K562 (cell line): ENCODE measurements at regions not wholly inside any gene's neighbourhood (a gene's known extent, or its start where the extent isn't known, plus 50 kb on each side); places are given as distances from the start of the nearest gene placed in this dataset.

Experiments used
- CHD7 ChIP-seq: fragments of 200-600 bp; sonication (generic); IDR thresholded peaks from one replicate; pipeline ENCODE4 v1.6.1; 2012; ENCODE audit warnings: mild to moderate bottlenecking, low read depth, low read length, inconsistent platforms
- CREB1 ChIP-seq, 2 experiments: sonication (generic) in 1 of 2; formaldehyde crosslinking in 1 of 2; IDR thresholded peaks; 2 replicates each; pipeline versions ENCODE4 v1.6.1 to v1.8.0; 2012 to 2022; ENCODE audit warnings: inconsistent platforms in 1 of 2, mild to moderate bottlenecking in 1 of 2, missing genetic modification reagents in 1 of 2, moderate library complexity in 1 of 2
- DNMT1 ChIP-seq: fragments of 450-650 bp; IDR thresholded peaks from 2 replicates; pipeline ENCODE4 v1.6.1; 2016; ENCODE audit warnings: antibody characterized with exemption, mild to moderate bottlenecking
- FOS ChIP-seq: IDR thresholded peaks from 3 replicates; pipeline ENCODE4 v1.6.1; 2011; ENCODE audit not compliant: insufficient read length; ENCODE audit errors: extremely low read depth
- GTF2F1 ChIP-seq: IDR thresholded peaks from 2 replicates; pipeline ENCODE4 v1.6.1; 2011; ENCODE audit warnings: low read depth, low read length, improper control_type of control experiment
- NFE2 ChIP-seq: IDR thresholded peaks from 2 replicates; pipeline ENCODE4 v1.6.1; 2014; ENCODE audit warnings: antibody characterized with exemption, low read depth
- POLR2AphosphoS2 ChIP-seq: IDR thresholded peaks from 2 replicates; pipeline ENCODE4 v1.6.1; 2012; ENCODE audit warnings: low read length, improper control_type of control experiment
- ZBTB43 ChIP-seq: sonication (generic); formaldehyde crosslinking; IDR thresholded peaks from 2 replicates; pipeline ENCODE4 v1.8.0; 2023; ENCODE audit warnings: mild to moderate bottlenecking, missing genetic modification reagents

- TF ChIP-seq CHD7 = no peak
- TF ChIP-seq NFE2 = no peak
- TF ChIP-seq FOS = no peak
- no peak for TF ChIP-seq ZBTB43 (CRISPR knock-in tag)
- TF ChIP-seq GTF2F1 = no peak
- no peak for TF ChIP-seq POLR2AphosphoS2
- no peak for TF ChIP-seq DNMT1
- no peak for TF ChIP-seq CREB1 (IDR thresholded peaks at IDR 0.05)
- TF ChIP-seq CREB1 (CRISPR knock-in tag; IDR thresholded peaks at IDR 0.05) = no peak
Measured at GRCh38 chr7:130999926-131000325, 265.9 kb upstream of the KLF14 start (continued).
